PC-9 (cell line): ENCODE measurements at regions not wholly inside any gene's neighbourhood (a gene's known extent, or its start where the extent isn't known, plus 50 kb on each side); places are given as distances from the start of the nearest gene placed in this dataset.

Experiments
- BruUV-seq: library from RNA; stranded (reverse); fragments of 400-500 nt; replicated peaks from 2 replicates; lab custom pipeline; 2021; lab: Mats Ljungman, UMichigan
- CTCF ChIA-PET: fragments of 300-600 bp; sonication (Branson Sonifier 250); formaldehyde crosslinking; loops from one replicate; lab custom pipeline; 2022; ENCODE audit warnings: antibody characterized with exemption; lab: Charles Lee
- POLR2A ChIA-PET: fragments of 300-600 bp; sonication (Branson Sonifier 250); formaldehyde crosslinking; loops from one replicate; lab custom pipeline; 2022; ENCODE audit warnings: antibody characterized with exemption; ENCODE audit not compliant: unreplicated experiment; lab: Charles Lee
- DNase-seq, 2 experiments: peaks; one replicate each; pipeline versions ENCODE4 v3.0.0 to v3.0.0-alpha.2; 2015 to 2022; ENCODE audit warnings: mixed read lengths in 1 of 2
- H2AFZ ChIP-seq: fragments of 200-600 bp; sonication (generic); 2 replicates; pipeline ENCODE4 v1.8.1; 2017; ENCODE audit warnings: antibody characterized with exemption
- H3F3A ChIP-seq: fragments of 200-600 bp; sonication (generic); 2 replicates; pipeline ENCODE4 v1.8.1; 2017; ENCODE audit warnings: antibody characterized with exemption, mild to moderate bottlenecking, low read depth; ENCODE audit not compliant: insufficient read depth
- H3K27ac ChIP-seq: fragments of 200-600 bp; sonication (generic); 2 replicates; pipeline ENCODE4 v1.6.1; 2016; ENCODE audit warnings: mixed run types
- H3K27me3 ChIP-seq: fragments of 200-600 bp; sonication (generic); 2 replicates; pipeline ENCODE4 v1.6.1; 2016; ENCODE audit warnings: low read depth, mixed run types; ENCODE audit not compliant: insufficient read depth
- H3K36me3 ChIP-seq: fragments of 200-600 bp; sonication (generic); 2 replicates; pipeline ENCODE4 v1.6.1; 2016; ENCODE audit warnings: low read depth, mixed run types
- H3K4me1 ChIP-seq: fragments of 200-600 bp; sonication (generic); replicated peaks from 2 replicates; pipeline ENCODE4 v1.6.1; 2016; ENCODE audit warnings: mixed run types; ENCODE audit not compliant: insufficient read depth
- H3K4me2 ChIP-seq: fragments of 200-600 bp; sonication (generic); 2 replicates; pipeline ENCODE4 v1.6.1; 2017; ENCODE audit warnings: mixed run types
- H3K4me3 ChIP-seq: fragments of 200-600 bp; sonication (generic); 2 replicates; pipeline ENCODE4 v1.6.1; 2016; ENCODE audit warnings: mixed run types
- H3K79me2 ChIP-seq: fragments of 200-600 bp; sonication (generic); 2 replicates; pipeline ENCODE4 v1.6.1; 2017; ENCODE audit warnings: low read depth, mixed run types
- H3K9me2 ChIP-seq: fragments of 200-600 bp; sonication (generic); 2 replicates; pipeline ENCODE4 v1.8.1; 2017; ENCODE audit warnings: mild to moderate bottlenecking; ENCODE audit not compliant: insufficient read depth
- H3K9me3 ChIP-seq: fragments of 200-600 bp; sonication (generic); 2 replicates; pipeline ENCODE4 v1.8.1; 2016; ENCODE audit warnings: low read depth; ENCODE audit not compliant: insufficient read depth
- H4K20me1 ChIP-seq: fragments of 200-600 bp; sonication (generic); 2 replicates; pipeline ENCODE4 v1.8.1; 2017; ENCODE audit not compliant: insufficient read depth
- EZH2 ChIP-seq: fragments of 200-600 bp; sonication (generic); IDR thresholded peaks from 2 replicates; pipeline ENCODE4 v1.8.0; 2017; ENCODE audit warnings: antibody characterized with exemption, low read depth
- intact Hi-C: fragments of 100-400 bp; cut with micrococcal nuclease; formaldehyde crosslinking; loops from one replicate; pipeline ENCODE4 v1.10.0; 2022; ENCODE audit not compliant: unreplicated experiment
- TF ChIP-seq, protein P1 (sequence below): fragments of 200-600 bp; sonication (generic); conservative IDR thresholded peaks from 2 replicates; pipeline ENCODE4 v1.6.1; 2017; ENCODE audit warnings: mixed run types, antibody characterized with exemption, mild to moderate bottlenecking, moderate library complexity

DNA sequence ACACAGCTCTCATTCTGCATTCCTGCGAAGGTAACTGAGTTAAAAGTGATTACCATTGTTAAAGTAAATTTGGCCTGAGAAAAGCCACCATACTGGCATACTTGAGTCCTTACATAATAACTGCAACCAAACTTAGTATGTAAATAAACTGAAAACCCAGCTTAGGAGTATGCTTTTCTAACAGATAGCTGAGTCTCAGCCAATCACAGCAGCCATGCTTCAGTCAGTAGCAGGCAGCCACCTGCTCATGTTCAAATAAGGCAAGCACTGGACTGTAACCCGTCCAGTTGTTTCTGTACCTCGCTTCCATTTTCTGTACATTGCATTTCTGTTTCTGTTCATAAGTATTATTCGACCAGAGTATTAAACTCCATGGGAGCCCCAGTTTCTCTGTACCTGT is 58.6 kb downstream of the GCNT4 start:
- POLR2A ChIA-PET: no interaction called here
- H2AFZ ChIP-seq: no peak overlapping the region

DNA sequence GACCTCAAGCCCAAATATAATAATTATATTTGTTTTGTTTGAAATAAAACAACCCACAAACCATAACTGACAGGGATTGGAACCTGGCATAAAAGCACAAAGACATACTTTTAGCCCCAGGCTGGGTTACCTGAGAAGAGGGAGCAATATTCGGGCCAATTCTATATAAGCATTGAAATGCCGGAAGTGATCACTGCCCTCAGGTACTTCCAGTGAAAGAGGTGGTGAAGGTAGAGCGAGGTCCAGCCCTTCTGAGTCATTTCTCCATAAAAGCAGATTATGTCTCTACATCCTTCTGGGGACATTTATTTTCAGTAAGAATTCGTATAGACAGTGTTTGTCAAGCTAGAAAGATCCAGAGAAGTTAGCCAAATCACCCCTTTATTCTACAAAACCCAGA is 59.6 kb downstream of the GCNT4 start:
- Histone ChIP-seq H2AFZ (no peak overlapping the region), H3K27ac (no peak overlapping the region), H3F3A (no peaks in the 10 kb centered on the region), H3K36me3 (no peaks in the 10 kb centered on the region), H3K4me2 (no peak overlapping the region), H4K20me1 (no peaks in the 10 kb centered on the region), H3K4me3 (no peak overlapping the region), H3K9me2 (no peaks in the 10 kb centered on the region), H3K9me3 (0 out of 2 replicates have a peak, but pooled peaks cover 3% of the 10 kb centered on the region), H3K4me1 (peaks cover 6% of the 10 kb centered on the region; the same call in 1 of the 2 replicates), H3K79me2 (no peaks in the 10 kb centered on the region), H3K27me3 (no peaks in the 10 kb centered on the region)
- POLR2A ChIA-PET: interaction anchor here (0.6 kb wide), 2 partner anchors 24 to 66 kb away, joined by 4 to 6 read pairs; no protein-coding TSS in a partner anchor
- intact Hi-C loops: no loop called here
- CTCF ChIA-PET: no interaction called here
- TF ChIP-seq EZH2: no peak
- TF ChIP-seq, protein P1, sequence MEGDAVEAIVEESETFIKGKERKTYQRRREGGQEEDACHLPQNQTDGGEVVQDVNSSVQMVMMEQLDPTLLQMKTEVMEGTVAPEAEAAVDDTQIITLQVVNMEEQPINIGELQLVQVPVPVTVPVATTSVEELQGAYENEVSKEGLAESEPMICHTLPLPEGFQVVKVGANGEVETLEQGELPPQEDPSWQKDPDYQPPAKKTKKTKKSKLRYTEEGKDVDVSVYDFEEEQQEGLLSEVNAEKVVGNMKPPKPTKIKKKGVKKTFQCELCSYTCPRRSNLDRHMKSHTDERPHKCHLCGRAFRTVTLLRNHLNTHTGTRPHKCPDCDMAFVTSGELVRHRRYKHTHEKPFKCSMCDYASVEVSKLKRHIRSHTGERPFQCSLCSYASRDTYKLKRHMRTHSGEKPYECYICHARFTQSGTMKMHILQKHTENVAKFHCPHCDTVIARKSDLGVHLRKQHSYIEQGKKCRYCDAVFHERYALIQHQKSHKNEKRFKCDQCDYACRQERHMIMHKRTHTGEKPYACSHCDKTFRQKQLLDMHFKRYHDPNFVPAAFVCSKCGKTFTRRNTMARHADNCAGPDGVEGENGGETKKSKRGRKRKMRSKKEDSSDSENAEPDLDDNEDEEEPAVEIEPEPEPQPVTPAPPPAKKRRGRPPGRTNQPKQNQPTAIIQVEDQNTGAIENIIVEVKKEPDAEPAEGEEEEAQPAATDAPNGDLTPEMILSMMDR: no peak
- no TSS peak for BruUV-seq
- DNase-seq: peak in 1 of 2 experiments; percentile 68

More for the DNA sequence above, 58.6 kb downstream of the GCNT4 start:
- Histone ChIP-seq H3K36me3 (no peaks in the 10 kb centered on the region), H3K4me3 (no peak overlapping the region), H4K20me1 (no peaks in the 10 kb centered on the region), H3F3A (no peaks in the 10 kb centered on the region), H3K27ac (no peak overlapping the region), H3K9me2 (no peaks in the 10 kb centered on the region), H3K9me3 (0 out of 2 replicates have a peak, but pooled peaks cover 3% of the 10 kb centered on the region), H3K4me1 (peaks cover 6% of the 10 kb centered on the region; the same call in 1 of the 2 replicates), H3K27me3 (no peaks in the 10 kb centered on the region), H3K4me2 (no peak overlapping the region), H3K79me2 (no peaks in the 10 kb centered on the region)
- intact Hi-C loops: no loop called here
- TF ChIP-seq, protein P1: no peak
- TF ChIP-seq EZH2: no peak
- BruUV-seq: no TSS peak
- no peak for DNase-seq
- CTCF ChIA-PET: no interaction called here

DNA sequence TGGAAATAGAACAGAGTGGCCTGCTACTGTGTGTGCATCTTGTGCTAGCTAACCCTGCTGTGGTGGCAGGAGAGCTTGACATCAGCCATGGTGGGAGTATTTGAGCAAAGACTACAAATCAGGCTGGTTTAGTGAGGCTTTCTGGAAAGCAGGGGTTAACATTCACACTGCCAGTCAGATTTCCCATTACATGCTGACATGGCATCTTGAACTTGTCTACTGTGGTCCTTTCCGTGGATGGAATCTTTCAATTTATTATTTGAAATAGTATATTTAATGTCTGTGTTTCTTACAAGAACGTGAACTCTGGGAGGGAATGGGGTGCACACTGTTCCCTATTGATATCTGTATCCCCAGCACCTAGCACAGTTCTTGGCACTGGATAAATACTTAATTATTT is 60.8 kb downstream of the GCNT4 start:
- BruUV-seq: no TSS peak
- intact Hi-C loops: no loop called here
- H3K27ac ChIP-seq: no peak overlapping the region
- H3K9me2 ChIP-seq: no peaks in the 10 kb centered on the region
- ChIA-PET POLR2A (no interaction called here), CTCF (no interaction called here)
- no peaks in the 10 kb centered on the region for H3K79me2 ChIP-seq
- H3K4me1 ChIP-seq: peaks cover 6% of the 10 kb centered on the region; the same call in 1 of the 2 replicates
- no peak overlapping the region for H2AFZ ChIP-seq
- no peaks in the 10 kb centered on the region for H3F3A ChIP-seq
- no peak for TF ChIP-seq EZH2
- TF ChIP-seq, protein P1: no peak
- H4K20me1 ChIP-seq: no peaks in the 10 kb centered on the region
- H3K4me2 ChIP-seq: no peak overlapping the region
- no peaks in the 10 kb centered on the region for H3K27me3 ChIP-seq
- H3K9me3 ChIP-seq: 0 out of 2 replicates have a peak, but pooled peaks cover 3% of the 10 kb centered on the region
- H3K36me3 ChIP-seq: no peaks in the 10 kb centered on the region
- no peak for DNase-seq
- no peak overlapping the region for H3K4me3 ChIP-seq
